Upper lobe of right lung (tissue), 1 donor: ENCODE measurements at regions not wholly inside any gene's neighbourhood (a gene's known extent, or its start where the extent isn't known, plus 50 kb on each side); places are given as distances from the start of the nearest gene placed in this dataset.
A peak's percentile ranks its signal among the peaks of the same experiment; 100 is the strongest.

Experiments
- ATAC-seq: fragments of 200-7000 bp; cut with Tn5 transposase; one replicate; pipeline ENCODE4 v1.9.1; 2020; ENCODE audit warnings: mild to moderate bottlenecking, moderate library complexity
- DNase-seq: peaks from one replicate; pipeline ENCODE4 v3.0.0-alpha.2; 2020
- H3K27ac ChIP-seq: fragments of 200-600 bp; one replicate; pipeline ENCODE4 v1.8.0; 2022
- H3K27me3 ChIP-seq: fragments of 200-600 bp; one replicate; pipeline ENCODE4 v1.8.0; 2022; ENCODE audit warnings: mild to moderate bottlenecking
- H3K36me3 ChIP-seq: fragments of 200-600 bp; one replicate; pipeline ENCODE4 v1.8.0; 2022
- H3K4me1 ChIP-seq: fragments of 200-600 bp; one replicate; pipeline ENCODE4 v1.8.0; 2022
- H3K4me3 ChIP-seq: fragments of 200-600 bp; one replicate; pipeline ENCODE4 v1.8.0; 2022; ENCODE audit warnings: mild to moderate bottlenecking
- H3K9me3 ChIP-seq: fragments of 200-600 bp; one replicate; pipeline ENCODE4 v1.8.0; 2022
- CTCF ChIP-seq: fragments of 200-600 bp; IDR thresholded peaks from one replicate; pipeline ENCODE4 v1.8.0; 2022; ENCODE audit warnings: antibody characterized with exemption
- intact Hi-C: fragments of 100-400 bp; cut with DNase I; formaldehyde crosslinking; loops from one replicate; pipeline ENCODE4 v1.11.0; 2022
- donor health status: DM: no; HTN: yes; CAD: no; lungs with severe emphysema.

GRCh38 chr1:56411484-56412180, 167.7 kb downstream of the PLPP3 start:
- ATAC-seq, result no peak
- Histone ChIP-seq H3K36me3 (no peaks in the 10 kb centered on the region), H3K4me1 (peaks cover 8% of the 10 kb centered on the region), H3K27me3 (no peaks in the 10 kb centered on the region), H3K27ac (peak overlapping the region; percentile 42), H3K4me3 (no peak overlapping the region), H3K9me3 (no peaks in the 10 kb centered on the region)
- DNase-seq, result no peak
- intact Hi-C loops, result loop anchor here (10.0 kb wide), 1 partner anchor 153 kb away; no protein-coding TSS in a partner anchor
- no peak for TF ChIP-seq CTCF

DNA sequence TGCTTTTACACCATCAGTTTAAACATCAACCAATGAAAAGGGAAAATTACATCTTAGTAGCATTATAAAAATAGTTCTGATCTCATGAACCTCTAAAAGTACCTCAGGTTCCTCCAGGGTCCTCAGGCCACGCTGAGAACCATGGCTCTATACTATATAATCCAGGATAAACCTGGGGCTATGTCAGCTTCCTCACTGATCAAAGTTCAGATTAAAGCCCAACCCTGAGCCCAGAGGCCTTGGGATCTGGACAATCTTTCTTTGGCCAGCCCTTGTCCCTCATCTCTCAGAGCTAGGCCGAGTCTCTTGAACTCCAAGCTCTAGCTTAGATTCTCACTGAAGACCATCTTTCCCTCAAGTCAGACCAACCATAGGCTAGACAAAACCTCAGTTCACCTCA, 168.3 kb downstream of the PLPP3 start:
- no peaks in the 10 kb centered on the region for H3K9me3 ChIP-seq
- no peaks in the 10 kb centered on the region for H3K27me3 ChIP-seq
- no peaks in the 10 kb centered on the region for H3K36me3 ChIP-seq
- DNase-seq, result no peak
- intact Hi-C loops, result loop anchor here (10.0 kb wide), 1 partner anchor 154 kb away; no protein-coding TSS in a partner anchor
- peak overlapping the region; percentile 42 for H3K27ac ChIP-seq
- no peak for ATAC-seq
- peaks cover 8% of the 10 kb centered on the region for H3K4me1 ChIP-seq
- no peak overlapping the region for H3K4me3 ChIP-seq
- TF ChIP-seq CTCF, result no peak

- Histone ChIP-seq H3K27me3 (no peaks in the 10 kb centered on the region), H3K27ac (no peak overlapping the region), H3K9me3 (no peaks in the 10 kb centered on the region), H3K4me3 (no peak overlapping the region), H3K4me1 (peaks cover 8% of the 10 kb centered on the region), H3K36me3 (no peaks in the 10 kb centered on the region)
- no peak for ATAC-seq
- no peak for DNase-seq
- no peak for TF ChIP-seq CTCF
- intact Hi-C loops, result loop anchor here (10.0 kb wide), 1 partner anchor 154 kb away; no protein-coding TSS in a partner anchor
Measured at GRCh38 chr1:56410405-56410804, 169.0 kb downstream of the PLPP3 start.

- H3K4me1 ChIP-seq, result peaks cover 8% of the 10 kb centered on the region
- H3K9me3 ChIP-seq, result no peaks in the 10 kb centered on the region
- H3K27me3 ChIP-seq, result no peaks in the 10 kb centered on the region
- ATAC-seq, result peak; percentile 92
- intact Hi-C loops, result no loop called here
- DNase-seq, result peak; percentile 79
- no peak overlapping the region for H3K4me3 ChIP-seq
- no peak overlapping the region for H3K27ac ChIP-seq
- peak; percentile 49 for TF ChIP-seq CTCF
- no peaks in the 10 kb centered on the region for H3K36me3 ChIP-seq
Measured at GRCh38 chr1:56409112-56409691, 170.2 kb downstream of the PLPP3 start.

DNA sequence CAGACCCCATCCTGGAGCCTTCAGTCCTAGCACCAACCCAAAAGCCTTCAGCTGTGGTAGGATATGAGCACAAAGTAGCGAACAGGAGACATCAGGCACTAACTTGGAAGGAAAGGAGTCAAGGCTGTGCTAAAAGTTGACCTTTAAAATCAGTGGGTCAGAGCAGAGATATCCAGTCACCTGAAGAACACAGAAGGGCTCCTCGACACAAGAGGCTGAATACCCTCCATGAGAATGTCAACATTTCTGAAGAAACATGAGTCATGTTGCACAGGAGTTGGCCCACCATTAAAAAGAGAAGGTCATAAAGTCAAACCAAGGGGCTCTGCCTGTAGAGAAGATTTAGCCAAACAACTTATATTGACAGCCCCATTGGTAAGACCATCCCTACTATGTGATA, 172.5 kb downstream of the PLPP3 start:
- DNase-seq (no peak), ATAC-seq (no peak)
- H3K9me3 ChIP-seq, result no peaks in the 10 kb centered on the region
- TF ChIP-seq CTCF, result no peak
- no peaks in the 10 kb centered on the region for H3K36me3 ChIP-seq
- H3K4me3 ChIP-seq, result no peak overlapping the region
- peaks cover 8% of the 10 kb centered on the region for H3K4me1 ChIP-seq
- H3K27me3 ChIP-seq, result no peaks in the 10 kb centered on the region
- H3K27ac ChIP-seq, result no peak overlapping the region
- intact Hi-C loops, result no loop called here
